Testis (tissue), 2 donors: ENCODE measurements at regions not wholly inside any gene's neighbourhood (a gene's known extent, or its start where the extent isn't known, plus 50 kb on each side); places are given as distances from the start of the nearest gene placed in this dataset.

ENCODE experiments used
- CTCF ChIP-seq, 3 experiments: fragments of 450-650 bp in 2 of 3; fragments of 200-600 bp in 1 of 3; sonication (generic) in 1 of 3; IDR thresholded peaks; one replicate each; pipeline ENCODE4 v1.5.1; 2016 to 2019; ENCODE audit warnings: antibody characterized with exemption in 3 of 3, mild to moderate bottlenecking in 2 of 3, moderate library complexity in 1 of 3
- POLR2A ChIP-seq: fragments of 450-650 bp; IDR thresholded peaks from one replicate; pipeline ENCODE4 v1.6.1; 2017; ENCODE audit warnings: antibody characterized with exemption, mild to moderate bottlenecking, moderate library complexity

GRCh38 chr1:219358080-219358479 is 184.4 kb downstream of the LYPLAL1 start:
- no peak for TF ChIP-seq CTCF (IDR thresholded peaks at IDR 0.05)
- no peak for TF ChIP-seq POLR2A
